GM18907 (cell line): ENCODE measurements at regions not wholly inside any gene's neighbourhood (a gene's known extent, or its start where the extent isn't known, plus 50 kb on each side); places are given as distances from the start of the nearest gene placed in this dataset.
"Not testable (repeated sequence)": the region's sequence is repeated elsewhere in the genome, so short reads cannot be mapped to it uniquely, and the experiment has no call there.

Experiments
- ATAC-seq: cut with Tn5 transposase; IDR thresholded peaks from one replicate; pipeline ENCODE4 v1.9.1; 2021; ENCODE audit warnings: mild to moderate bottlenecking, moderate library complexity; ENCODE audit not compliant: unreplicated experiment

GRCh38 chr5:106412606-106413005 lies 1258.1 kb downstream of the EFNA5 start:
- ATAC-seq, result no peak

DNA sequence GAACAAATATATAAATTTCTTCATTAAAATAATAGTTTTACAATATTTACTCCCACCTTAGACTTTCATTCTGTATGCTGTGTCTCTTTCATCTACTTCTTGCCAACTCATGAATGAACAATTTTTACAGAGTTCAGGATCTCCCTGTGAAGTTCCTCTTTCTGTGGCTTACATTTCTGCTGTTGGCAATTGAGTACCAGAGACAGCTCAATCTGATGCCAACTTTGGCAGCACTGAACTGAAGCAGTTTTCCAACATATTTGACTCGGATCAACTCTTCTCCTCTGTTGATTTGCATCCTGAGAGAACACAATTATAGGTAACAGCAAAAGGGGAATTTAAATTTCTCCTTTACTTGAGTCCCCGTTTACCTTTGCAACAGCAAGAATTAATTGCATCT lies 1262.2 kb downstream of the EFNA5 start:
- ATAC-seq, result no peak

GRCh38 chr5:106408141-106408540 lies 1262.6 kb downstream of the EFNA5 start:
- ATAC-seq, result no peak

- ATAC-seq, result no peak
Observed at GRCh38 chr5:106401561-106401960, 1269.2 kb downstream of the EFNA5 start.

DNA sequence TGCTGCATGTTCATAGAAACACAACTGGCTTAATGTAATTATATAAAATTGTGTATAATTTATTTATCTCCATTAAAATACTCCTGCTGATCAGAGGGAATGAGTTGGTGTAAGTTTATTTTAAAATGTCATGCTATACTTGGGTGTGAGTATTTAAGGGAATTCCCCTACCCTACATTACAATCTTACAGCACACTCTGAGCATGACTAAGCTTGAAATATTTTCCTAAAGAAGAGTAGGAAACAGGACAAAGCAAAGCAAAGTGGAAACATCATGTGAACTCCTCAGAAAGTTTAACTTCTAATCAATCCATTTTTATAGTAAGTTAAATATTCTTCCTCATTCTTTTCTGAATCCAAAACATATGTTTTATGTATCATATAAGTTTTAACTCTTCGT lies 1271.3 kb downstream of the EFNA5 start:
- no peak for ATAC-seq

- ATAC-seq, result no peak
Observed at GRCh38 chr5:106397700-106398099, 1273.0 kb downstream of the EFNA5 start.

GRCh38 chr5:106393276-106393675 lies 1277.5 kb downstream of the EFNA5 start:
- no peak for ATAC-seq

- no peak for ATAC-seq
Observed at GRCh38 chr5:106392766-106393165, 1278.0 kb downstream of the EFNA5 start.

DNA sequence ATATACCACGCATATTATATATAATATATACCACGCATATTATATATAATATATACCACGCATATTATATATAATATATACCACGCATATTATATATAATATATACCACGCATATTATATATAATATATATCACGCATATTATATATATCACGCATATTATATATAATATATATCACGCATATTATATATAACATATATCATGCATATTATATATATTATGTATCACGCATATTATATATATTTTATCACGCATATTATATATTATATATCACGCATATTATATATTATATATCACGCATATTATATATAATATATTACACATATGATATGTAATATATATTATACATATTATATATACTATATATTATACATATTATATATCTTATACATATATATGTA lies 1283.0 kb downstream of the EFNA5 start:
- not testable (repeated sequence) for ATAC-seq

DNA sequence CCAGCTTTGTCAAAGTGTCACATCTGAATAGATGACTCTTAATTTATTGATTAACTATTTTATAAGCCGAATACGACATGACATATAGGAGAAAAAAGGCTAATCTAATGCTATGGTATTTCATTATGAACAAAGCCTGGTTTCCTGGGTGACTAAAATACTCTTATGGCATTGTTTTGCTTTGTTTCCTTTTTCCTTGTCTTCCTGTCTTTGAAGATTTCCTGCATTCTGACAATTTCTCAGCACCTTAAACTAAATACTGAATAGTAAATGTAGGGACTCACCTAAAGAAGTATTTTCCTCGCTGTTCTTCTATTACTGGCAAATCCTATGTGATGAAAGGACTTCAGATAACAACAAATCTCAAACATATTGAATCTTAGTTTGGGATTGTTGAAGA lies 1284.5 kb downstream of the EFNA5 start:
- ATAC-seq, result no peak

DNA sequence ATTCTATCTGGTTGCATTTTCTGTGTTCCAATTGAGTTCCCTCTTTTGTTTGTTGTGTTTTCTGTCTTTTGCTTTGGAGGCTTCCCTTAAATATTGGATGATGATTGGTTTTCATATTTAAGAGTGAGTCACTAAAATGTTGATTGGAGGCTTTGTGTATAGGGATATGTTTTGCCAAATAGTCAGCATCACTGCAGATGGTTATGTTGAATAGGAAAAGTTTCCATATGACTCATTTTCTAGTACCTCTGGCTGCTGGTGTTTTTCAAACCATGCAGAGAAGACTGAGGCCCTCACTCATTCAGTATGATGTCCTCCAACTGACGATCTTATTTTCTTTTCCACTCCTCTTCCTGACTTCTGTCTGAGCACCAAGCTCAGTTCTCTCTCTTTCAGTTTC lies 1290.0 kb downstream of the EFNA5 start:
- no peak for ATAC-seq

DNA sequence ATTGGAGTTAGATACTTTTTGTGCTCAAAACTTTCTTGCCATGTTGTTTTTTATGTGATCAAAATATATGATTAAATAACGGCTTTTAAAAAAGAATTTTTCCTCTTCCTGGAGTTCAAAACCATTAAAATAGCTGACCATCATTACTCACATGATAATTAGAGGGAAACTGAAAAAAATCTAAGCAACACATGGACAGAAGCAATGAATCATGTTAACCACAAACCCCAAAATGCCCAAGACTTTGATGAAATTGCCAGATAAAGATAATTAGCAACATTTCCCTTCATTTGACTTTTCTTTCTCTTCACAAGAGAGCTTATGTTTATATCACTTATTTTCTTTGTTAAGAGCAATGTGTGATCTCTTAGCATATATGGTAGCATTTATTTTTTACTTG lies 1294.2 kb downstream of the EFNA5 start:
- ATAC-seq, result no peak

DNA sequence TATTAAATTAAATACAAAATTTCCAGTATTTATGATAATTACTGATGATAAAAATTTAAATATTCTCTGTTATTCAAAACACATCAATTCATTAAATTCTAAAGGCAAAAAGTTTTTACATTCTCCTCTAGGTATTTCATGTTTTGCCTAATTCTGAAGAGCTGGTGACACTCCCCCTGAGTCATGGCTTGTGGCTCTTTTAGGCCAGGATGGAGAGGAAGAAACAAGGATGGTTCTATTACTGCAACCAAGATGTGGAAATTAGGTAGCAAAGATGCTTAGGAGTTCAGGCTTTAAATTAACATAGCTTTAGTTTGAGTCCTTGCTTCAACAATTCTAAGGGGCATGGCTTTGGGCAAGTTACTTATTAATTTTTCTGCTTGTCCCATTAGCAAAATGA lies 1295.8 kb downstream of the EFNA5 start:
- ATAC-seq, result no peak

- ATAC-seq, result no peak
Observed at GRCh38 chr5:106368021-106368420, 1302.7 kb downstream of the EFNA5 start.

- ATAC-seq, result no peak
Observed at GRCh38 chr5:106367281-106367680, 1303.5 kb downstream of the EFNA5 start.

DNA sequence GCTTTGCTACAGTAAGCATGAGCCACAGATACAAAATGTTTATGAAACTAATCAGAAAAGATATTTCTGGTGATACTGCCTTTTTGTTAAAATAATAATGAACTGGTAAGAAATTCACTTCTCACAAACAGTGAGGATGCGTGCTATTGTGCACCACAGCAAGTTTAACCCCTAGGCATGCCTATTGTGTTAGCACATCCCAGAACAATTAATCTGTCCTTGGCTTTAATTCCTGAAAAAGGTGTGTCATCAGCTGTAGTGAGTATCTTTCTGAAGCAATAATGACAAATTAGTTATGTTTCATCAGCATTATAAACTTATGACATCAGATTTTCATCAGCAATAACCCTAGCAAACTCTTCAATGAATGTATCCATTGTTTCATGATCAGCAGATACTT lies 1307.2 kb downstream of the EFNA5 start:
- ATAC-seq, result no peak

- no peak for ATAC-seq
Observed at GRCh38 chr5:106361905-106362304, 1308.8 kb downstream of the EFNA5 start.

GRCh38 chr5:106331415-106331814 lies 1339.3 kb downstream of the EFNA5 start:
- ATAC-seq, result no peak

DNA sequence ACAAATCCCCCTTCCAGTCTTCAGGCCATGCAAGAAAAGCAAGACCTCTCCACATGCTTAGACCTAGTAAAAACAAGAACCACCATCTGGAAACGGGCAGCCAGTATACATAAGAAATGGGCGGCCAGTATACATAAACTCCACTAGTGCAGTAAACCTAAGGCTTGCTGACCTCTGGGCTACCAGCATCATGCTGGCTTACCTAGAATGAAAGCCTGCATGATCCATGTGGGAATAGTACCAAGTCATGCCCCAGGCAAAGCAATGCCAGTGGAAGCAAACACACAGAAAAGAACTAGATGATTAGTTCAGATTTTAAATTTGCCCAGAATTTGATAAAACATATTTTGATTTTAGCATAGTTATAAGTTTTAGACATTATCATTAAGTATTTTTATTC lies 1346.4 kb downstream of the EFNA5 start:
- no peak for ATAC-seq

DNA sequence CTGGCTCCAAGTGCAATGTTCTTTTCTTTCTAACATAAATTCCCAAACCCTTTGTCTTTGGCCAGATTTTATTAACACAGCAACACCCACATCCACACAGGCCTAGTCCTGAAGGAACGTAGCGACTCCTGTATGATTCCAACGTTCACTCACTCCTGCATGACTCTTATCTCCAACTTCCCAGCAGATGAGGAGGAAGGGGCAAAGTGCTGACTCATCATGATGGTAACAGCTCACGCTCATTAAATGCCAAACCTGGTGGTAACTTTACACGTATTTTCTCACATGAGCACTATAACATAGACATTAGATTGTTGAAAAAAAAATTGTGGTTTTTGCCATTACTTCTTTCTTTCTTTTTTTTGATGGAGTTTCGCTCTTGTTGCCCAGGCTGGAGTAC lies 1349.5 kb downstream of the EFNA5 start:
- ATAC-seq, result no peak

- no peak for ATAC-seq
Observed at GRCh38 chr5:106314221-106314824, 1356.4 kb downstream of the EFNA5 start.

GRCh38 chr5:106312360-106312759 lies 1358.4 kb downstream of the EFNA5 start:
- ATAC-seq, result no peak

DNA sequence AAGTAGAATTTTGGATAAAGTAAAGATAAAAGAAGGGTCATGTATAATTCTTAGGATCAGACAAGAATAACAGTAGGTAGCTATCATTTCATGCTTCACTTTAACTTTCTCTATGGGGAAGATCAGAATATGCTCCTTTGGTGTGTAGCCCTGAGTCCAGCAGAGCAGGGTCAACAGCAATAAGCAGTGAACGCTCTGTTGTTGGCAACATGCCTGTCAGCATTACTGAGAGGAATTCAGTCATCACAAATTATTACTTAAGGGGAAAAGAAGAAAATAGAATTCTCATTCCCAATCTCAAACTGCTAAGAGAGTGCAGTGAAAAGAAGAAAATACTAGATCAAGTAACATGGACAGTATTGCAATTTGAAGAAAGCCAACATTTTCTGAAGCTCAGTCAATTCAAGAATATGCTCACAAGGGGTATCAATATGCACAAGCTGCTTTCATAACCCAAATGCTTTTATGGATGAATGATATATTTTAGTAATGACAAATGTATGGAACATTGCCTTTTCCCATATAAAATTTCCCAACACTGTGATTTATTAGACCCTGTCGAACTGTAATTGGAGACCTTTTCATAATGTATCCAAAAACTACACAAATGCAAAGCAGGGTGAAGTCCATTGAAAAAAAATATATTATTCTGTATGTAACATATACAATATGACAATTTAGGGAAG lies 1359.4 kb downstream of the EFNA5 start:
- no peak for ATAC-seq
